ENCODE measurements at regions not wholly inside any gene's neighbourhood (a gene's known extent, or its start where the extent isn't known, plus 50 kb on each side); places are given as distances from the start of the nearest gene placed in this dataset.

DNA sequence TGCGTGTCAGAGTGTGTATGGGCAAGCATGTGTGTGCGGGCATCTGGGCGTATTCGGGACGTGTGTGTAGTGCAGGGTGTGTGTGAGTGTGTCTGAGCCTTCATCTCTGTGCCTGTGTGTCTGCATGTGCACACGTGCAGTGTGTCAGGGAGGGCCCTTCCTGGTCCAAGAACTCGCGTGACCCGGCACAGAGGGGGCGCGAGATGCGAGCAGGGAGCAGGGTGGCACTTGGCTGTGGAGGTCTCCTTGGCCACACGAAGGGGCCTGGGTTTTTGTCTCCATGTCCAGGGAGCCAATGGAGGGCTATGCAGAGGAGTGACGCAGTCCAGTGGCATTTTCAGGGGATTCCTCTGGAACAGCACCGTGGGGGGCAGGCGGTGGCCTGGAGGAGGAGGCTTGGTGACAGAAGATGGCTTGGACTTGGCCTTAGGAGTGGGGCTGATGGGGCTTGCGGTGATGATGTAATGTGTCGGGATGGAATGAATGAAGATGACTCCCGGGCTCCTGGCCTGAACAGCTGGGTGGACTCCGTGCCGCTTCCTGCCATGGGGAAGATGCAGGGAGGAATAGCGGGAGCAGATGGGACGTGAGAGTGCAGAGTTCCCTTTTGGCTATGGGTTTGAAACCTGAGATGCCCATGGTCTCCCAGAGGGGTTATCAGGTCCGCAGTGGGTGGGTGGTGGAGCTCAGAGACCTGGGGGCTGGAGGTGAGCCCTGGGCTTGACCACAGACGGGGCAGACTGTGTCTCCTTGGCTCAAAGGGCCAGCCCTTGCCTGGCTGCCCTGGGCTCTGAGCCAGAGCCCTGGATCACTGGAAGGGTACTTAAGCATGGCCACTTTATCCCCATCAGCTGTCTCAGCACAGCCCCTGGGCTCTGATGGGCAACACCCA, 208.3 kb downstream of the PHETA1 start:
- no peak for DNase-seq (ENCODE audit: extremely low read depth, low read depth)

DNA sequence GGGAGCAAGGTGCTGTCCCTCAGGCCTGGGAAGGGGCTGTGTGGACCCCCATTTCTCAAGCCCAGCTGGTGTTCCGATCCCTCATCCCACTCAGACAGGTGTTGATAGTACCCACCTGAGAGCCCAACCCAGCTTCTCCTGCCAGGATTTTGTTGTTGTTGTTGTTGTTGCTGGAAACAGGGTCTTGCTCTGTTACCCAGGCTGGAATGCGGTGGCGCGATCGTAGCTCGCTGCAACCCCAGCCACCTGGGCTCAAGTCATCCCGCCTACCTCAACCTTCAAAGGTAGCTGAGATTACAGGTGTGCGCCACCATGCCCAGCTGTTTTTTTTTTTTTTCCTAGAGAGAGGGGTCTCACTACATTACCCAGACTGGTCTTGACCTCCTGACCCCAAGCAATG, 209.9 kb downstream of the PHETA1 start:
- DNase-seq (ENCODE audit: extremely low read depth, low read depth): no peak

DNA sequence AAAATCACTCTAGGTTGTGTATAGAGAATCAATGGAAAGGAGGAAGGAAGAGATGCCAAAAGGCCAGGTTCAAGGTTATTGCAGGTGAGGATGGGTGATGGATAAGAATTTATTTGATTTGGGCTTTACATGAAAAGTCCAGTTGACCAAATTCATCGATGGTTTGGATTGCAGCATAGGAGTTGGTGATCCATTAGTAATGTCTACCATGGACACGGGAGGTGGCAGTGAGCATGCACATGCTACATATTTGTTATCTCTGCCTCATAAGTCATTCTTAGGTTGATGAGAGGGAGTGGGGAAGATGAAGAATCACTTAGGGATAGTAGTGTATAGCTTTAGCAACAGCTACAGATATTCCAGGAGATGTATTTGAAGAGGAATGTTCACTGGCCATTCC, 211.4 kb downstream of the PHETA1 start:
- no peak for DNase-seq (ENCODE audit: extremely low read depth, low read depth)

DNA sequence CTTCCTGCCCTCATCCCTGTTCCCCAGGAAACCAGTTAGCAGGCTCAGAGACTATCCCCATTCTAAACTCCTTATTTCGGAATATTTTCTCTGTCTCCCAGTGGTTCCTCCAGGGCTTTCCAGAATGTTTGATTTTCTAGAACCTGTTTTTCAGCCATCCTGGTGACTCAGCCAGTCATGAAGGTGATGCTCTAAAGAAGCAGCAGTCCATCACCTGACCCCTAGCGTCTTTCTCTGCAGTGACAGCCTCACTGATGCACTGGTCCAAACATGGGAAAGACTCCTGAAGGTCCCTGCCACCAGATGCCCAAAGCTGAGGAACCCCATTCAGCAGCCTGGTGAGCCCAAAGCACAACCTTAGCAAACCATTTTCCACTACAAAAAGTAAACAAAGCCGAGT, 212.6 kb downstream of the PHETA1 start:
- DNase-seq (ENCODE audit: extremely low read depth, low read depth): no peak

DNA sequence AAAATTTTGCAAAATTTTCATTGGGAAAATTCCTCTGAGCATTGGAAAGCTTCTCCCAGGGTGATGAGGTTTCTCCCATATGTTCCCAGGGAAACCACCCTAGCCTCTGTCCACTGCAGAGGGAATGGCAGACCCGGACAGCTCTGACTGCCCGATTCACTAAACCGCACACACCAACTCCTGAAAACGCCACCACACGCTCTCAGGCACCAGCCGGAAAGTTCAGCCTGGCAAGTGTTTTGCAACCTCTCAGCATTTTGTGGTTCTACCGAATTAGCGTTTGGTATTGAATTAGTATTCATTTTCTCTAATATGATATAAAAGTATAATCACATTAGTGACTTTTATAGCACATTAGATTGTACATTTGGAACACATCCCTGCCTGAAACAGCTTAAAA, 213.4 kb downstream of the PHETA1 start:
- DNase-seq (ENCODE audit: extremely low read depth, low read depth): no peak

DNA sequence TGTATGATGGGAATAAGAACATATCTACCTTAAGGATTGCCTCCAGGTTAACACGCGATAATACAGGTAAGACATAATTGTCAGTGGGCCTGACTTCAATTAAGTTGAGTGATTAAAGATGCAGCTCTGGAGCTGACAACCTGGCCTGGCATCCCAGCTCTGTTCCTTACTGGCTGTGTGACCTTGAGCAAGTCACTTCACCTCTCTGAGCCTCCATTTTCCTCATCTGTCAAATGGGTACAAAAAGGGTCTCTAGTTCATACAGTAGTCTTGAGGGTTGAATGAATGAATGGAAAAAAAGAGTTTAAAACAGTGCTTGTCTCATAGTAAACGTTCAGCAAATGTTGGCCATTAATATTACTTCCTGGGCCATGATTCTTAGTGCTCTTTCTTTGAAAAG, 213.9 kb downstream of the PHETA1 start:
- DNase-seq (ENCODE audit: extremely low read depth, low read depth): no peak

DNA sequence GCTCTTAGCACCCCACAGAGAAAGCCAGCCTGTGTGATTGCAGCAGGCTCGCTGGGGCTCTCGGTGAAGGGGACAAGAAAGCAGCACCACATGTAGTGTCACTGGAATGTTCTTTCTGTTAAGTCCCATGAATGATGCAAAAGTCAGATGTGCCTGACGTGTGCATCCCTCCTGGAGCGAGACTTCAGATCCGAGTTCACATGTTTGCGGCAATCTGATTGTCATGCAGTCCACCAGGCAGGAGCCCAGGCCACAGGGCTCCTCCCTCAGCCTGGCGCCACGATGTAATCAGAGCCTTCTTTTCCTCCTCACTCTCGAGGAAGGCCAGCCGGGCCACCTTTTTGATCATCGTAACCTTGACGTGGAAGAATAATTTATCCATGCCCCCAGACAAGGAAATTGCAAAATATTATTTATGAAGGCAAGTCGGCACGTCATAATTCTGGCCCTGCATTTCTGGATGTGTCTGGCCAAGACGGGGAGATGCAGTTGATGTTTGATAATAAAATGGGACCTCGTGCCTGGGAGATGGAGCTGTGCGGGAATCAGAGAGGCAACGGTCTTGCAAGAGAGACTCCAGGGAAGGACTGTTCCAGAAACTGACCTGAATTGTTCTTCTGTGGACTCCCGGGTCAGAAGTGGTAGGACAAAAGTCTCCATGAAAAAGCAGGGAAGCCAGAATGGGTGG, 214.6 kb downstream of the PHETA1 start:
- DNase-seq (ENCODE audit: extremely low read depth, low read depth): no peak

DNA sequence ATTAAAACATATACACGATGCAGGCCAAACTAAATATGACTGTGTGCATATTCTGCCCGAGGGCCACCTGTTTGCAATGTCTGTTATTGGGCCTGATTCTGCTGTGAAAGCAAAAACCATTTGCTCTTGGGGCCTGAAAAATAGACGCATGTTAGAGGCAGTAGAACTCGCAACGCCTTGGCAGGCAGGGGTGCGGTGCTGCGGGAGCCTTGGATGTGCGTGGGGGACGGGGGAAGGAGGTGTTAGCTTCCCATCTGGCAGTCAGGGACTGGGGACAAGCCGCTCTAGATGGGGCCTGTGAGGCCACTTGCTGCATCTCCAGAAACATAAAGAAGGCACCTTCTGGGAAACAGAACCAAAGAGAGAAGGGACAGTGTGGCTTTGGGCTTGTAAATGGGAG, 216.3 kb downstream of the PHETA1 start:
- DNase-seq (ENCODE audit: extremely low read depth, low read depth): no peak

DNA sequence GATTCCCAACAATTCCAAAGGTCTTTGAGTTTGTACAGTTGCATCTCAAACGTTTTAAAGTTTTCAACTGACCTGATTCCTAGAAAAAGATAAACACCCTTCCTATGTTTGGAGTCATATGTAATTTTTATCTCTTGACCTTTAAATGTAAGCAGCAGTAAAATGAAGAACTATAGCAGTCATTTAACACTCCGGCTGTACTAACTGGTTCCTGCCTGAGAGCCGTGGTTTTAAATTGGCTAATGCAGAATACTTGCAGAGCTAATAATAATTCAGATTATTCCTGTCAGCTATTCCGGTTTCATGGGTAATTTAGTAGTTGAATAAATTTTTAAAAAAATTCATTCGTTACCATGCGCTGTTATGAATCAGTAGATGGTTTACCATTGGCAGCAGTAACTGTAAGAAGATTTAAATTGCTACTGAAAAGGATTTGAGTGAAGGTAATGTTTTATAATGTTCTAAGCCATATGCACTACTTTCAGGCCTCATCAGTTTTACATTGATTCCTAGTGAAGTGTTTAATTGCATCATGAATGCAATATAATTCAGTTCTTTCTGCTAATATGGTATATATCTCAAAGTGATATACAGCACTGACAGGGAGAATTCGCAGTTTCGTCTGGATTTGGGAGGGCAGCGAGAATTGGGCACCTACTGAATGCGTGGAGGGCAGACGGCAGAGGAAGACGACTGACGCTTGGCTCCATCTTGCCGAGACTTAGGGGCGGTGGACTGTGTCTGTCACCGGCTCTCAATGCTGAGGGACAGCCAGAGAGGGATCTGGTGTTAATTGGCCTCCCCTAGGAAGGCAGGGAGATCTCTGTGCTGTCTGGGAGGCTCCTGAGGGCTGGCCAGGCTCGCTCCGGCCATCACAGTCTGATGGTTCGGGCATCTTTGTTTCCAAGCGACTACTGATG, 217.7 kb downstream of the PHETA1 start:
- no peak for DNase-seq (ENCODE audit: extremely low read depth, low read depth)

DNA sequence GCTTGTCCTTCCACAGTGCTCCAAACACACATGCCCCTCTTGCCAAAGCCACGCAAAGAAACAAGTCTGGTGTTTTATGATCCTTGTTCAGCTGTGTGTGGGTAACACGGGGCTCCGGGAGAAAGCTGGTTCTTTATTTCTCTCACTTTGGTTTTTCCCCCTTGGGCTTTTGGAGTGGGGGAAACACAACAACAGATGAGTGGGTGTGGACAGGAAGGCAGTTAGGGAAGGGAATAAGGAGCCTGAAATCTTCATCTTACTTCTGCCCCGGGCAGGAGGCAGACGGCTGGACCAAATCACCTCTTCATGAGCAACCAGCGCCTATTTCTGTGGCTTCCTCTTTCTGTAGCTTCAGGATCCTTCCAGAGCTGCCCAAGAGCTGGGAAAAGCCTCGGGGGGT, 218.5 kb downstream of the PHETA1 start:
- DNase-seq (ENCODE audit: extremely low read depth, low read depth): no peak

DNA sequence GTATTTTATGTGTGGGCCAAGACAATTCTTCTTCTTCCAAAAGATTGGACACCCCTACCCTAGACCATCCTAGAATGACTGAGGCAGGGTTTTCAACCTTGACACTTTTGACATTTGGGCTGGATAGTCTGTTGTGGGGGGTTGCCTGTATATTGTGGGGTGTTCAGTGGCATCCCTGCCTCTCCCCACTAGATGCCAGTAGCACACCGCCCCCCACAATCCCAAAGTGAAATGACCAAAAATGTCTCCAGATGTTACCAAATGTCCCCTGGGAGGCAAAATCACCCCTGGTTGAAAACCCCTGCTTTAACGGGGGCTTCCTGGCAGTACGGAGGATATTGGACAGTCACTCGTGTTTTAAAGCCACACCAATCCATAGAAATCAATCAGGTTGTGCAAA, 219.6 kb downstream of the PHETA1 start:
- DNase-seq (ENCODE audit: extremely low read depth, low read depth): no peak

DNA sequence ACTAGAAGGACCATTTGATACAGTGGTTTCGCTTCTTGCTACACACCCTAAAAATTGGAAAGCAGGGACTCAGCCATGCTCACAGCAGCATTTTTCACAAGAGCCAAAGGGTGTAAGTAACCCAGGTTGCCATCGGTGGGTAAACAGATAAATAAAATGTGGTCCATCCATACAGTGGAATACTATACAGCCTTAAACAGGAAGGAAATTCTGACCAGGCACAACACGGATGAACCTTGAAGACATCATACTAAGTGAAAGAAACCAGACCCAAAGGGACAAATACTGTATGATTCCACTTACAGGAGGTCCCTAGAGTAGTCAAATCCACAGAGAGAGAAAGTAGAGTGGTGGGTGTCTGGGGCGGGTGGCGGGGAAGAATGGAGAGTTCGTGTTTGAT, 220.9 kb downstream of the PHETA1 start:
- no peak for DNase-seq (ENCODE audit: extremely low read depth, low read depth)

DNA sequence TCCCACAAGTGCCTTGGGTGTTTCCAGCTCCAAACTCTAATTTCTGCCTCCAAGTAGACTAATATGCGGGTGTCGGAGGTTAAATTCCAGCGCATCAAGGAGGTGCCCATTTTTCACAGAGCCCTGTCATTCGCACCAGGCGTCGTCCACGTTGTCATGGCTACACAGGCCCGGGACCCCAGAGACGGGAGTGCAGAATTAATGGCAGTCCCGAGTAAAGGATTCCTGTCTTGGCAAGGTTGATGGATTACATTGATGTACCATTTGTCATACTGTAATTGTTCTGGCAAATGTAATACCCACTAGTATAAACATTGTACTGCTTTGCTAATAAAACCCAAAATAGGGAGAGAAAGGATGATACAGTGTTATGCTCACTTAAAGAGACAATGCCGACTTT, 222.9 kb upstream of the MYL2 start:
- DNase-seq (ENCODE audit: extremely low read depth, low read depth): no peak

DNA sequence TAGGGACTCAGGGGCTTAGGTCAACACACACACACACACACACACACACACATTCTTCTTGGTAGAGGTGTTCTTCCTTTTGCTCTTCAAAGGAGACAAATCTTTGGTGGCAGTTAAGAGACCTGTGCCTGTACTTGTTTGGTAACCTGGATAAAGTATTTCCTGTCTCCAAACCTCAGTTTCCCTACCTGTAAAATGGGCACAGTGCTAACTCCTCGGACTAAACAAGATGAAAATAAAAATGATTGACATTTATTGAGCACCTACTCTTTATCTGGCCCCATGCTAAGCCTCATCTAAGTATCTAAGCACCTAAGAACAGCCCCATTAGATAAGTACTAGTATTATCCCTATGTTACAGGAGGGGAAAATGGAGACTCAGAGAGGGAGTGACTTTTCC, 220.8 kb upstream of the MYL2 start:
- no peak for DNase-seq (ENCODE audit: extremely low read depth, low read depth)

DNA sequence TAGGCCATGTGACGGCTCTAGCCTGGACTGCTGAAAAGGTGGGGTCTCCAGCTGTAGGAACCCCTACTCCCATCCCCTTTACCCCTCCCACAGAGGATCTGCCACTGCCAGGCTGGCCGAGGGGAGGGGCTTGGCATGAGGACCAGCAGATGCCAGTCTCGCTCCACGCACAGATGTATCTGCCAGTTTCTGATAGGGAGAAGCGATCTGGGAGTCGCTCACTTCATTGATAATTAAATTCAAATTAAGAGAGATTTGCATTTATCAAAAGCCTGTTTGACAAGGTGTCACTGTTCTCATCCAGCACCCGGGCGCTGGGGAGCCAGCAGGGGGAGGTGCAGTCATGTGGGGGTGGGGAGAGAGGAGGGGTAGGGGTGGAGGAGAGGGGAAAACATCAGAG, 217.6 kb upstream of the MYL2 start:
- DNase-seq (ENCODE audit: extremely low read depth, low read depth): no peak

DNA sequence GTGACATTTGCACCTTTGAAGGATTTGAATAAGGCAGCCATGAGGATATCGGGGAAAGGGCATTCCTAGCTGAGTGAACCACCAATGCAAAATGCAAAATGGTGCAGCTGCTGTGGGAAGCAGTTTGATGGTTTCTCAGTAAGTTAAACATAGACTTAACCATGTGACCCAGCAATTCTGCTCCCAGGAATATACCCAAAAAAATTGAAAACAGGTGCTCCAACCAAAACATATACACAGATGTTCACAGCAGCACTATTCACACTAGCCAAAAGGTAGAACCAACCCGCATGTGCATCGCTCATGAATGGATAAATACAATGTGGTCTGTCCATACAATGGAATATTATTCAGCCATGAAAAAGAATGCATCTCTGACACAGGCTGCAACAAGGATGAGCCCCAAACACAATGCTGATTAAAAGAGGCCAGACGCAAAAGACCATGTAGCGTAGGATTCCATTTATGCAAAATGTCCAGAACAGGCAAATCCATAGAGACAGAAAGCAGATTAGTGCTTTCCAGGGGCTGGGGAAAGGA, 215.0 kb upstream of the MYL2 start:
- no peak for DNase-seq (ENCODE audit: extremely low read depth, low read depth)

DNA sequence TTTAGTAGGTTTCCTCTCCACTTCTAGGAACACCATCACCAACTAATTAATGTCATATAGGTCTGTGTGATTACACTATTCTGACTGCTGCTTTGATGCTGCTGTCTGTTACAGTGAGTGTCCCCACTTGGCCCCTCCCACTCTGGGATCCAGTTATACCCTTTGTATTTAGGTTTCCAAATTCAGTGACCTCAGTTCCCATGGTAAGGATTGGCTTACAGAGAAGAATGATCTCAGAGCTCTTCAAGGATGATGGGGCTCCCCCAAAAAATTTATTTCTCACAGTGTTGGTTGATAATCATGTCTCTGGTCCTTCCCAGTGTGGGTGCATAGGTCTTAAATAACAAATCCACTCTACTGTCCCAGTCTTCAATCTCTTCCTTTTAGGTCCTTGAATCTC, 210.0 kb upstream of the MYL2 start:
- no peak for DNase-seq (ENCODE audit: extremely low read depth, low read depth)

DNA sequence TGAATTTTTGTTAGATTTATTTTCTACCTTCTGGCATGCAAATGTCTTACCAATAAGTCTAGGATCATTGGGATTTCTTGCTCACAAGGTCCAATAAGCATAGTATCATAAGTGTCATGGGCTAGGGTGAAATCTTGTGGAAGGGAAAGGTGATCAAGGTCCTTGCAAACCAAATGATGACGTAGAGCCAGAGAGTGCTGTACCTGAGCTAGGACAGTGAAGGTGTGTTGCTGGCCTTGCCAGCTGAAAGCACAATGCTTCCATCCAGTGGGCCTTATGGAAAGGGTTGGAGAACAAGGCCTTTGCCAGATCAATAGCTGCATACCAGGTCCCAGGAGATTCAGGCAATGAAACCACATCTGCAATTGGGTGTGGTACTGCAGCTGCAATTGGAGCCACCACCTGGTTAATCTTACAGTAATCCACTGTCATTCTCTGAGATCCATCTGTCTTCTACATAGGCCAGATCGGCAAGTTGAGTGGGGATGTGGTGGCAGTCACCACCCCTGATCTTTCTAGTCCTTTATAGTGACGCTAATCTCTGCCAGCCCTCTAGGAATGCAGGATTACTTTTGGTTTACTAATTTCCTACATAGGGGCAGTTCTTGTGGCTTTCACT, 208.9 kb upstream of the MYL2 start:
- no peak for DNase-seq (ENCODE audit: extremely low read depth, low read depth)

DNA sequence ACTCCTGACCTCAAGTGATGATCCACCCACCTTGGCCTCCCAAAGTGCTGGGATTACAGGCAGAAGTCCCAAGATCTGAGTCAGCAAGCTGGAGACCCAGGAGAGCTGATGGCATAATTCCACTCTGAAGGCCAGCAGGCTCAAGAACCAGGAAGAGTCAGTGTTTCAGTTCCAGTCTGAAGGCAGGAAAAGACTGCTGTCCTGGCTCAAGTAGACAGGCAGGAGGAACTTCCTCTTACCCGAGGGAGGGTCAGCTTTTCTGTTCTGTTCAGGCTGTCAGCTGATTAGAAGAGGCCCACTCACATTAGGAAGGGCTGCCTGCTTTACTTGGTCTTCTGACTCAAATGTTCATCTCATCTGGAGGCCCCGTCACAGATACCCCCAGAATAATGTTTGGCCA, 206.0 kb upstream of the MYL2 start:
- DNase-seq (ENCODE audit: extremely low read depth, low read depth): no peak

DNA sequence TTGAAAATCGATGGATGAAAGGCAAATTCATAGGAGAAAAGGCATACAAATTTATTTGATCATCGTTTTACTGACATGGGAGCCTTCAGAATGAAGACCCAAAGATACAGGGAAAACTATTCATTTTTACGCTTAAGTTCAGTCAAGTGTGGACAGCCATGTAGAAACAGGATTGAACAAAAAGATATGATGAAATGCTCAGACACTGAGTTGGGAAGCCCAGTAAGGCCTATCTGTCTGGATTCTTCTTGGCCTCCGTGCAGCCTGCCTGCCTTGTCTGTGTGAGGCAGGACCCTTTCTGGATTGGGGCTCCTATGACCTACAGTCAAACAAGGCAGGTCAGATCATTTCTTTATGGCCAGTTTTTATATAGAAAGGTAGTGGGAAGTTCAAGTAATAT, 203.8 kb upstream of the MYL2 start:
- no peak for DNase-seq (ENCODE audit: extremely low read depth, low read depth)

DNA sequence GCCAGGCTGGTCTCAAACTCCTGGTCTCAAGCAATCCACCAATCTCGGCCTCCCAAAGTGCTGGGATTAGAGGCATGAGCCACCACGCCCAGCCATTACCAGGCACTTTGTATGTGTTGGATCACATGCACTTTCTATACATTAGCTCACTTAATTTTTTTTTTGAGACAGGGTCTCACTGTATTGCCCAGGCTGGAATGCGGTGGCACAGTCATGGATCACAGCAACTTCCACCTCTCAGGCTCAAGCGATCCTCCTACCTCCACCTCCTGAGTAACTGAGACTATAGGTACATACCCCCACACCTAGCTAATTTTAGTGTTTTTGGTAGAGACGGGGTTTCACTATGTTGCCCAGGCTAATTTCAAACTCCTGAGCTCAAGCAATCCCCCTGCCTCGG, 203.0 kb upstream of the MYL2 start:
- no peak for DNase-seq (ENCODE audit: extremely low read depth, low read depth)
